ENCODE measurements at regions not wholly inside any gene's neighbourhood (a gene's known extent, or its start where the extent isn't known, plus 50 kb on each side); places are given as distances from the start of the nearest gene placed in this dataset.

DNA sequence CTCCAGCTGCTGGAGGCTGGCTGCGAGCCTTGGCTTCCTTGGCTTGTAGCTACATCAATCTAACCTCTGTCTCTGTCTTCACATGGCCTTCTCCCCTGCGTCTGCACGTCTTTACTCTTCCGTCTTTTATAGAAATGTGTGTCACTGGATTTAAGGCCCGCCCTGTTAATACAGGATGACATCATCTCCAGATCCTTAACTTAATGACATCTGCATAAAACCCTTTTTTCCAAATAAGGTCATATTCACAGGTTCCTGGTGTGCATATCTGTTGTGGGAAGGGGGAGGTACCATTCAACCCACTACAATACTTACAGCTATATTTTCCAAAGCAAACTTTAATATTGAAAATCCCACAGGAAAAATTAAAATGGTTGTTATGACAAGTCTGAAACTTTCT lies 165.3 kb upstream of the FOXD3 start:
- DNase-seq (ENCODE audit: low spot score) = no peak
- intact Hi-C loops (cut with micrococcal nuclease; ENCODE audit: unreplicated experiment) = no loop called here
- no peaks in the 10 kb centered on the region for H3K4me1 ChIP-seq (ENCODE audit: insufficient read depth, low read length, poor library complexity, severe bottlenecking)
- no peak overlapping the region for H2AFZ ChIP-seq (ENCODE audit: low read length)
- H3K4me3 ChIP-seq (ENCODE audit: low read depth, low read length, poor library complexity, severe bottlenecking) = no peak overlapping the region
- H4K20me1 ChIP-seq (ENCODE audit: insufficient read depth, low read length) = no peaks in the 10 kb centered on the region
- no peak for TF ChIP-seq EZH2phosphoT487 (IDR thresholded peaks at IDR 0.05; ENCODE audit: borderline replicate concordance, low read depth, low read length)
- TF ChIP-seq, protein P1, sequence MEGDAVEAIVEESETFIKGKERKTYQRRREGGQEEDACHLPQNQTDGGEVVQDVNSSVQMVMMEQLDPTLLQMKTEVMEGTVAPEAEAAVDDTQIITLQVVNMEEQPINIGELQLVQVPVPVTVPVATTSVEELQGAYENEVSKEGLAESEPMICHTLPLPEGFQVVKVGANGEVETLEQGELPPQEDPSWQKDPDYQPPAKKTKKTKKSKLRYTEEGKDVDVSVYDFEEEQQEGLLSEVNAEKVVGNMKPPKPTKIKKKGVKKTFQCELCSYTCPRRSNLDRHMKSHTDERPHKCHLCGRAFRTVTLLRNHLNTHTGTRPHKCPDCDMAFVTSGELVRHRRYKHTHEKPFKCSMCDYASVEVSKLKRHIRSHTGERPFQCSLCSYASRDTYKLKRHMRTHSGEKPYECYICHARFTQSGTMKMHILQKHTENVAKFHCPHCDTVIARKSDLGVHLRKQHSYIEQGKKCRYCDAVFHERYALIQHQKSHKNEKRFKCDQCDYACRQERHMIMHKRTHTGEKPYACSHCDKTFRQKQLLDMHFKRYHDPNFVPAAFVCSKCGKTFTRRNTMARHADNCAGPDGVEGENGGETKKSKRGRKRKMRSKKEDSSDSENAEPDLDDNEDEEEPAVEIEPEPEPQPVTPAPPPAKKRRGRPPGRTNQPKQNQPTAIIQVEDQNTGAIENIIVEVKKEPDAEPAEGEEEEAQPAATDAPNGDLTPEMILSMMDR (conservative IDR thresholded peaks at IDR 0.05; ENCODE audit: low read length) = no peak
- ChIA-PET CTCF (ENCODE audit: unreplicated experiment) (no interaction called here), POLR2A (interaction anchor here (0.7 kb wide), 1 partner anchor 9 kb away, joined by 3 read pairs; no protein-coding TSS in a partner anchor)
- no peaks in the 10 kb centered on the region for H3K9me3 ChIP-seq (ENCODE audit: low read length)
- H3K79me2 ChIP-seq (ENCODE audit: insufficient read depth, low read depth, low read length) = no peaks in the 10 kb centered on the region
- no peaks in the 10 kb centered on the region for H3K9me2 ChIP-seq (ENCODE audit: insufficient read depth, low read length)
- H3K36me3 ChIP-seq (ENCODE audit: insufficient read depth, low read length) = no peaks in the 10 kb centered on the region
- H3K27ac ChIP-seq (ENCODE audit: low read depth, low read length, poor library complexity, severe bottlenecking) = no peak overlapping the region
- no peak overlapping the region for H3K4me2 ChIP-seq (ENCODE audit: low read length)
- BruUV-seq (replicated peaks) = no TSS peak

DNA sequence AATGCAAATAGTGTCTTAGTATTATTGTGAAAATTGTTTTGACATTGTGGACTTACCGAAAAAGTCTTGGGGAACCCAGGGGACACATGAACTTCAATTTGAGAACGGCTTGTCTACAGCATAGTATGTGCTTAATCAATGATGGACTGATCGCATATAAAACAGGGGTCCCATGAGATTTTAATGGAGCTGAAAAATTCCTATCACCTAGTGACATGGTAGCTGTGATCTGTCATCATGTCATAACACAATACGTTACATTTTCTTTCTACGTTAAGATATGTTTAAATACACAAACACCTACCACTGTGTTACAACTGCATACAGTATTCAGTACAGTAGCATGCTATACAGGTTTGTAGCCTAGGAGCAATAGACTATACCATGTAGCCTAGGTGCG lies 153.3 kb upstream of the FOXD3 start:
- Histone ChIP-seq H2AFZ (ENCODE audit: low read length) (no peak overlapping the region), H3K79me2 (ENCODE audit: insufficient read depth, low read depth, low read length) (no peaks in the 10 kb centered on the region), H3K4me2 (ENCODE audit: low read length) (no peak overlapping the region), H3K4me3 (ENCODE audit: low read depth, low read length, poor library complexity, severe bottlenecking) (no peak overlapping the region), H3K4me1 (ENCODE audit: insufficient read depth, low read length, poor library complexity, severe bottlenecking) (no peaks in the 10 kb centered on the region), H4K20me1 (ENCODE audit: insufficient read depth, low read length) (no peaks in the 10 kb centered on the region), H3K9me3 (ENCODE audit: low read length) (no peaks in the 10 kb centered on the region), H3K9me2 (ENCODE audit: insufficient read depth, low read length) (no peaks in the 10 kb centered on the region), H3K36me3 (ENCODE audit: insufficient read depth, low read length) (no peaks in the 10 kb centered on the region), H3K27ac (ENCODE audit: low read depth, low read length, poor library complexity, severe bottlenecking) (no peak overlapping the region)
- intact Hi-C loops (cut with micrococcal nuclease; ENCODE audit: unreplicated experiment) = no loop called here
- BruUV-seq (replicated peaks) = no TSS peak
- DNase-seq (ENCODE audit: low spot score) = no peak
- TF ChIP-seq, protein P1 (conservative IDR thresholded peaks at IDR 0.05; ENCODE audit: low read length) = no peak
- no peak for TF ChIP-seq EZH2phosphoT487 (IDR thresholded peaks at IDR 0.05; ENCODE audit: borderline replicate concordance, low read depth, low read length)
- ChIA-PET POLR2A (no interaction called here), CTCF (ENCODE audit: unreplicated experiment) (no interaction called here)

DNA sequence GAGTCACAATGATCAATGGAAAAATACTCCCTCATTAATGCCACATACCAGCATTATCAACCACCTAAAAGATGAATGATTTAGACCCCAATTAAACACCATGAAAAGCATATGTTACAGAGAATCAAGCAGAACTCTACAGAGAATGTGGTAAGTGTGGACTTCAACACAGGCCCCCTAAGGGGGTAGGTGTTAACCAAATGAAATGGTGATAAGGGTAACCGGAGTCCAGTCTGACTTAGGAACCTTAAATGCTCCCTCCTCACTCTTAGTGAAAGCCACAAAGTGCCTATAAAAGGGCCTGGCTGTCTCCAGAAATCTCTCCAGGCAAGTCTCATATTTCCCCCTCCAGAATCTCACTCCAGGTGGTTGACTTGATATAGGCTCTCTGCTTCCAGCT lies 149.2 kb upstream of the FOXD3 start:
- TF ChIP-seq EZH2phosphoT487 (IDR thresholded peaks at IDR 0.05; ENCODE audit: borderline replicate concordance, low read depth, low read length) = no peak
- TF ChIP-seq, protein P1 (conservative IDR thresholded peaks at IDR 0.05; ENCODE audit: low read length) = no peak
- no peak for DNase-seq (ENCODE audit: low spot score)
- H3K79me2 ChIP-seq (ENCODE audit: insufficient read depth, low read depth, low read length) = no peaks in the 10 kb centered on the region
- H3K36me3 ChIP-seq (ENCODE audit: insufficient read depth, low read length) = no peaks in the 10 kb centered on the region
- H3K4me2 ChIP-seq (ENCODE audit: low read length) = no peak overlapping the region
- H4K20me1 ChIP-seq (ENCODE audit: insufficient read depth, low read length) = no peaks in the 10 kb centered on the region
- no TSS peak for BruUV-seq (replicated peaks)
- no peaks in the 10 kb centered on the region for H3K9me2 ChIP-seq (ENCODE audit: insufficient read depth, low read length)
- H3K9me3 ChIP-seq (ENCODE audit: low read length) = no peaks in the 10 kb centered on the region
- no peaks in the 10 kb centered on the region for H3K4me1 ChIP-seq (ENCODE audit: insufficient read depth, low read length, poor library complexity, severe bottlenecking)
- no peak overlapping the region for H3K4me3 ChIP-seq (ENCODE audit: low read depth, low read length, poor library complexity, severe bottlenecking)
- ChIA-PET POLR2A (no interaction called here), CTCF (ENCODE audit: unreplicated experiment) (no interaction called here)
- no peak overlapping the region for H3K27ac ChIP-seq (ENCODE audit: low read depth, low read length, poor library complexity, severe bottlenecking)
- no peak overlapping the region for H2AFZ ChIP-seq (ENCODE audit: low read length)
- intact Hi-C loops (cut with micrococcal nuclease; ENCODE audit: unreplicated experiment) = no loop called here

Data from OCI-LY7 (cell line).